ENCODE measurements at regions not wholly inside any gene's neighbourhood (a gene's known extent, or its start where the extent isn't known, plus 50 kb on each side); places are given as distances from the start of the nearest gene placed in this dataset.

- no peaks in the 10 kb centered on the region for H3K36me3 ChIP-seq (ENCODE audit: insufficient read depth, low read length)
- no peak overlapping the region for H3K4me3 ChIP-seq
- no peak overlapping the region for H3K9ac ChIP-seq (ENCODE audit: insufficient read length)
- DNase-seq (ENCODE audit: low read depth, low spot score), result no peak
- H3K27ac ChIP-seq, result no peak overlapping the region
- TF ChIP-seq FOXP2 (optimal IDR thresholded peaks at IDR 0.05; ENCODE audit: control extremely low read depth, extremely low read length, insufficient read depth) (no peak), EZH2 (IDR thresholded peaks at IDR 0.05) (no peak), POLR2AphosphoS5 (IDR thresholded peaks at IDR 0.05; ENCODE audit: borderline replicate concordance, low read depth, low read length) (no peak)
- no peaks in the 10 kb centered on the region for H3K9me3 ChIP-seq (ENCODE audit: low read depth, low read length)
Observed at GRCh38 chr6:164337024-164337924, 922.8 kb downstream of the QKI start.

GRCh38 chr6:164336455-164336854, 921.9 kb downstream of the QKI start:
- TF ChIP-seq FOXP2 (optimal IDR thresholded peaks at IDR 0.05; ENCODE audit: control extremely low read depth, extremely low read length, insufficient read depth) (no peak), POLR2AphosphoS5 (IDR thresholded peaks at IDR 0.05; ENCODE audit: borderline replicate concordance, low read depth, low read length) (no peak), EZH2 (IDR thresholded peaks at IDR 0.05) (no peak)
- no peak overlapping the region for H3K9ac ChIP-seq (ENCODE audit: insufficient read length)
- no peak overlapping the region for H3K27ac ChIP-seq
- H3K36me3 ChIP-seq (ENCODE audit: insufficient read depth, low read length), result no peaks in the 10 kb centered on the region
- no peaks in the 10 kb centered on the region for H3K9me3 ChIP-seq (ENCODE audit: low read depth, low read length)
- no peak for DNase-seq (ENCODE audit: low read depth, low spot score)
- no peak overlapping the region for H3K4me3 ChIP-seq

DNA sequence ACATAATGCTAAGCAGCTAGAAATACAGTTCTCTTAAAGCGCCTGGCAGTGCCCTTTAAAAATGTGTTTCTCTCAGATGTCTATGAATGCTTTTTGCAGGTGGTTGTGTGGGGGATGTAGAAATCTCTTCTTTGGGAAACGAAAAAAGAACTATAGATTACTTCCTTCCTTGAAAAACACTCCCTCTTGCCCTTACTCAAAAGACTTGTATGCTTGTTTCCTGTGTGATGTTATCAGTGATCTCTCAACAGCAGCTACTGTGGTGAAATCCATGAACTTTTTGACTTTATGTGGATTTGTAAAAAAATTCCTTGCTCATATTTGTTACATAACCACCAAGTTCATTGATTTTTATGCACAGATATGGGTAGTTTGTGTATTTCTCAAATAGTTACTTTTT, 916.5 kb downstream of the QKI start:
- TF ChIP-seq POLR2AphosphoS5 (IDR thresholded peaks at IDR 0.05; ENCODE audit: borderline replicate concordance, low read depth, low read length) (no peak), FOXP2 (optimal IDR thresholded peaks at IDR 0.05; ENCODE audit: control extremely low read depth, extremely low read length, insufficient read depth) (no peak), EZH2 (IDR thresholded peaks at IDR 0.05) (no peak)
- DNase-seq (ENCODE audit: low read depth, low spot score), result no peak
- Histone ChIP-seq H3K4me3 (no peak overlapping the region), H3K9ac (ENCODE audit: insufficient read length) (no peak overlapping the region), H3K9me3 (ENCODE audit: low read depth, low read length) (no peaks in the 10 kb centered on the region), H3K27ac (no peak overlapping the region), H3K36me3 (ENCODE audit: insufficient read depth, low read length) (no peaks in the 10 kb centered on the region)

DNA sequence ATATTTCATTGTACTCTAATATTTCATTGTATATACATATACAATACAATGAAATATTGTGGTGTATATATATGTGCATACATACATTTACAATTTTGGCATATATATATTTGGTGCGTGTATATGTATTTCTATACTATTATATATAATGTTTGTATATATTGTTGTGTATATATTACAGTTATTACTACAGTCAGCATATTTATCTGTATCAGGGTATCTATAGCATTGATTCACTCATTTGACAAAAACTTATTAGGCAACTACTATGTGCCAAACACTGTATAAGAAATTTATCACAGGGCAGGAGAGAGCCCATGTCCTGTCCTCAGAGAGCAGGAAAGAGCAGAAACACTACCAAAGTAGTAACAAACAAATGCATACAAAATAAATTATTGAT, 910.6 kb downstream of the QKI start:
- DNase-seq (ENCODE audit: low read depth, low spot score), result no peak
- no peak overlapping the region for H3K27ac ChIP-seq
- H3K9ac ChIP-seq (ENCODE audit: insufficient read length), result no peak overlapping the region
- H3K4me3 ChIP-seq, result no peak overlapping the region
- no peaks in the 10 kb centered on the region for H3K36me3 ChIP-seq (ENCODE audit: insufficient read depth, low read length)
- no peaks in the 10 kb centered on the region for H3K9me3 ChIP-seq (ENCODE audit: low read depth, low read length)
- TF ChIP-seq FOXP2 (optimal IDR thresholded peaks at IDR 0.05; ENCODE audit: control extremely low read depth, extremely low read length, insufficient read depth), result no peak
- no peak for TF ChIP-seq POLR2AphosphoS5 (IDR thresholded peaks at IDR 0.05; ENCODE audit: borderline replicate concordance, low read depth, low read length)
- no peak for TF ChIP-seq EZH2 (IDR thresholded peaks at IDR 0.05)

GRCh38 chr6:164322533-164322932, 908.0 kb downstream of the QKI start:
- Histone ChIP-seq H3K27ac (no peak overlapping the region), H3K4me3 (no peak overlapping the region), H3K36me3 (ENCODE audit: insufficient read depth, low read length) (no peaks in the 10 kb centered on the region), H3K9ac (ENCODE audit: insufficient read length) (no peak overlapping the region), H3K9me3 (ENCODE audit: low read depth, low read length) (no peaks in the 10 kb centered on the region)
- TF ChIP-seq POLR2AphosphoS5 (IDR thresholded peaks at IDR 0.05; ENCODE audit: borderline replicate concordance, low read depth, low read length), result no peak
- no peak for TF ChIP-seq EZH2 (IDR thresholded peaks at IDR 0.05)
- TF ChIP-seq FOXP2 (optimal IDR thresholded peaks at IDR 0.05; ENCODE audit: control extremely low read depth, extremely low read length, insufficient read depth), result no peak
- DNase-seq (ENCODE audit: low read depth, low spot score), result no peak

DNA sequence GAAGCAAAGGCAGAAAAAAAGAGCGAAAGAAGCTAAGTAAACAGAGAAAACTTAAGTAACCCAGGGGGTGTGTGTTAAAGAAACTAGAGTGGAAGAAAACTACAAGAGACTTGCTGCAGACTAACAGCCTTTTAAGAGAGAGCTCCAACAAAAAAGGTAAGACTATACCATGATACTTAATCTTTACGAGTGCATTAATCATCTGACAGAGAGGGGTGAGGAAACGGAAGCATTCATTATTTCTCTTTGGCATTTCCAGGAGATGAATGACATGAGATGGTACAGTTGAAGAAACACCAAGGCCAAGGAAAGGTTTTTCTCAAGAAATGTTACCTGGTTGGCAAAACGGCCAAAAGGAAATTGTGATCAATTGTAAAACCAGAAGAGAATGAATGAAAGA, 906.8 kb downstream of the QKI start:
- no peak overlapping the region for H3K27ac ChIP-seq
- no peak overlapping the region for H3K9ac ChIP-seq (ENCODE audit: insufficient read length)
- no peak for DNase-seq (ENCODE audit: low read depth, low spot score)
- H3K36me3 ChIP-seq (ENCODE audit: insufficient read depth, low read length), result no peaks in the 10 kb centered on the region
- no peak overlapping the region for H3K4me3 ChIP-seq
- H3K9me3 ChIP-seq (ENCODE audit: low read depth, low read length), result no peaks in the 10 kb centered on the region
- no peak for TF ChIP-seq FOXP2 (optimal IDR thresholded peaks at IDR 0.05; ENCODE audit: control extremely low read depth, extremely low read length, insufficient read depth)
- TF ChIP-seq EZH2 (IDR thresholded peaks at IDR 0.05), result no peak
- no peak for TF ChIP-seq POLR2AphosphoS5 (IDR thresholded peaks at IDR 0.05; ENCODE audit: borderline replicate concordance, low read depth, low read length)

GRCh38 chr6:164315376-164315775, 900.9 kb downstream of the QKI start:
- H3K4me3 ChIP-seq, result no peak overlapping the region
- no peaks in the 10 kb centered on the region for H3K9me3 ChIP-seq (ENCODE audit: low read depth, low read length)
- no peak for TF ChIP-seq FOXP2 (optimal IDR thresholded peaks at IDR 0.05; ENCODE audit: control extremely low read depth, extremely low read length, insufficient read depth)
- TF ChIP-seq EZH2 (IDR thresholded peaks at IDR 0.05), result no peak
- TF ChIP-seq POLR2AphosphoS5 (IDR thresholded peaks at IDR 0.05; ENCODE audit: borderline replicate concordance, low read depth, low read length), result no peak
- no peak overlapping the region for H3K9ac ChIP-seq (ENCODE audit: insufficient read length)
- DNase-seq (ENCODE audit: low read depth, low spot score), result no peak
- H3K27ac ChIP-seq, result no peak overlapping the region
- H3K36me3 ChIP-seq (ENCODE audit: insufficient read depth, low read length), result no peaks in the 10 kb centered on the region

DNA sequence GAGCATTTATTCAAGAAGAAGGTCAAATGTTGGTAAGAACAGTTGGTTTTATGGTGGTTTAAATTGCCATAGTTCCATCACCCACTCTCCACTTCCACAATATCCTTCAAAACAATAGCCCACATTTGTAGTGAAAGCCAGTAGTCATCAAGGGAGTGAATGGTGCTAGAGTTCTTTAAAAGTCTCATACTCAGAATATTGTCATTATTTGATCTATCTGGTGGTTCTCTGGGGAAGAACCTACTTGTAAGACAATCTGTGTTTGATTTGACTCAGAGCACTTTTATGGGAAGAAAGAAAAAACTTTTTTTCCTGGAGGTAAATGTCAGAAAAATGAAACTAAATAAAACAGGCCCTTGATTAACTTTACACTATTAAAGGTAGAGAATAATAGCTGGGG, 893.8 kb downstream of the QKI start:
- H3K4me3 ChIP-seq, result no peak overlapping the region

More for the DNA sequence above, 893.8 kb downstream of the QKI start:
- TF ChIP-seq FOXP2 (optimal IDR thresholded peaks at IDR 0.05; ENCODE audit: control extremely low read depth, extremely low read length, insufficient read depth) (no peak), EZH2 (IDR thresholded peaks at IDR 0.05) (no peak), POLR2AphosphoS5 (IDR thresholded peaks at IDR 0.05; ENCODE audit: borderline replicate concordance, low read depth, low read length) (no peak)
- H3K36me3 ChIP-seq (ENCODE audit: insufficient read depth, low read length), result no peaks in the 10 kb centered on the region
- H3K27ac ChIP-seq, result no peak overlapping the region
- DNase-seq (ENCODE audit: low read depth, low spot score), result no peak
- H3K9ac ChIP-seq (ENCODE audit: insufficient read length), result no peak overlapping the region
- no peaks in the 10 kb centered on the region for H3K9me3 ChIP-seq (ENCODE audit: low read depth, low read length)
